ENCODE measurements at regions not wholly inside any gene's neighbourhood (a gene's known extent, or its start where the extent isn't known, plus 50 kb on each side); places are given as distances from the start of the nearest gene placed in this dataset.

DNA sequence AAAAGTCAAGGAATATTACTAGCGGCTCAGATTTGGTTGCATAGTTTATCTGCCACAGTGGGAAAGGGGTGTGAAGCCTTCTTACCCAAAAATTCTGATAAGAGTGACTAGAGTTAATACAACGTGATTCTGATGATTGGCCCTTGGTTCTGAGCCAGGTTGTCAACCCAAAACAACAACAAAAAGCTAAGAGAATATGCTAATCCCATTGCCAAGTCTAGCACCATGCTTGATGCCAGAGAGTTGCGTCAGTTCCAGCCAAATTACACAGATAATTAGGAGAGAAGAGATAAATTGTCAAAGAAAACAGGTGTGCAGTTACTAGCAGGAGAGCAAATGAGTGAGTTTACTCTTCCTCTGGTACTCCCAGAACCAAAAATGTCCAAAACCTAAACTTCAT lies 287.4 kb upstream of the AGA start:
- TF ChIP-seq CTCF (IDR thresholded peaks at IDR 0.05; ENCODE audit: insufficient read depth, low read depth, low read length) (no peak), EZH2 (IDR thresholded peaks at IDR 0.05; ENCODE audit: insufficient read depth, low read length) (no peak)
